GM18867 (cell line): ENCODE measurements at regions not wholly inside any gene's neighbourhood (a gene's known extent, or its start where the extent isn't known, plus 50 kb on each side); places are given as distances from the start of the nearest gene placed in this dataset.

Experiments
- ATAC-seq: cut with Tn5 transposase; IDR thresholded peaks from one replicate; pipeline ENCODE4 v1.9.1; 2021; ENCODE audit warnings: mild to moderate bottlenecking, moderate library complexity; ENCODE audit not compliant: unreplicated experiment

DNA sequence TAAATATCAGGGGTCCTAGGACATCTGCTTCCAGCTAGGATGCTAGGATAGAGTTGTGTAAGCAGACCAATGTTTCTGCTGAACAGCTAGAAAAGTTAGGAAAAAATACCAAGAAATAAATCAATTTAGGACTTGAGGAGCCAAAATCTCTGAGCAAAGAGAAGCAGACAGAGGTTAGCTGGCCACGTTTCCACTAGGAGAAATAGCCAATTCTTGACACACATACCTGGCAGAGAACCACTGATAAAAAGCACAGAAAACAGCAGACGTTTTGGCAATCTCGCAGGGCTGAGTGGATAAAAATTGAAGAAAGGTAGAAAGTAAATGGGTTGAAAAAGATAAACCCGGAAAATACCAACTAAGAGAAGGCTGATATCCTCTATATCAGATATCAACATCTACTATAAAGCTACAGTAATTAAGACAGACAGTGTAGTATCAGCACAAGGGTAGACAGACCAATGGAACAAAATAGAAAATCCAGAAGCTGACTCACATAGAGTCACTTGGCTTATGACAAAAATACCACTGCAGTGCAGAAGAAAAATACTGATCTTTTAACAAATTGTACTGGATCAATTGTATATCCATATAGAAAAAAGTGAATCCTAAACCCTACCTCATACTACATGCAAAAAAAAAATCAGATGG lies 306.1 kb upstream of the KLHL29 start:
- no peak for ATAC-seq

DNA sequence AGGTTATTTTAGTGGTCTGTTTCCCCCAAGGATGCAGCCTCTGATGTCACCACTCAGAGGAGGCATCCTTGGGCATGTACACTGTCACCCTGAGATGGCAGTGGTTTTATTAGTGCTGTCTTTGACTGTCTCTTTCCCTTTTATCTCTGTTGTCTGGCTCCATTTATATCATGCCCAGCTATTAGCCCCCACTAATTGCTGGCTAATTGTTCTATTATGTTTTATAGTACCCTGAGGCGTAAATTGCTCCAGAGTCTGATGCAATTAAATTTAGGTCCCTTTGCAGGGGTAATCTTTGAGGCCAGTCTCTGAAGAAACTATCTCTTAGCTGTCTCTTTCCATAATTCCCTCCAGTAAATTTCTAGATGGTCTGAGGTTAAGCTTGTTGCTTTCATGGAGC lies 301.0 kb upstream of the KLHL29 start:
- no peak for ATAC-seq

DNA sequence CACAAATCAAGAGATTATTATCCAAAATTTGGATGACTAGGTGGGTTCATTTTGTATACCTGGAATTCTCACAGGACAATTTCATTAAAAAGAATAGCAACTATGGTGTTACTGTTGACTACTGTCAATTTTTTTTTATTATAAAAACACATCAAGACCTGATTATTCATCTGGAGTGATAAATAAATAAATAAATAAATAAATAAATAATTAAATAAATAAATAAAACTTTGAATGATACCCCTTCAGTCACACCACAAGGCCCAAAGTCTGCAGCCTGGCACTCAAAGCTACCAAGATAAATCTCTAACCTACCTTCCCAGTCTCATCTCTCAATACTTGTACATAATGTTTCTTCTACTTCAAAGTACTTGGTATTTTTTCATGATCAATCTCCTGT lies 294.0 kb upstream of the KLHL29 start:
- no peak for ATAC-seq

DNA sequence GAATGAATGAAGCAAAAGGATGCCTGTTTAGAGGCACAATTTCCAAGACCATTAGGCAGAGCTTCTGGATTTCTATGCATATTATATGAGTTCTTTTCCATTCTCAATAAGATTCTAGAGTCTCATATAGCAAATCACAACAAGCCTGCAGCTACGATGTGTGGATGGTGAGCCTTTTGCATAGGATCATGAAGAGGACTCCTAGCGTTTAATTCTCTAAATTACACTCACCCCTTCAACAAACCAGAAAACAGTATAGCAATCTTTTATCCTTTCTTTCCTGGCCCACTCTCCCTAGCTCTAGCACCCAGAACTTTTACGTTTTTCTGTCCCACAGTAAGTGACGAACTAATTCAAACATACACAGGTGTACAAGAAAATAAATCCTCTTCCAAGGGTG lies 293.1 kb upstream of the KLHL29 start:
- ATAC-seq = no peak

DNA sequence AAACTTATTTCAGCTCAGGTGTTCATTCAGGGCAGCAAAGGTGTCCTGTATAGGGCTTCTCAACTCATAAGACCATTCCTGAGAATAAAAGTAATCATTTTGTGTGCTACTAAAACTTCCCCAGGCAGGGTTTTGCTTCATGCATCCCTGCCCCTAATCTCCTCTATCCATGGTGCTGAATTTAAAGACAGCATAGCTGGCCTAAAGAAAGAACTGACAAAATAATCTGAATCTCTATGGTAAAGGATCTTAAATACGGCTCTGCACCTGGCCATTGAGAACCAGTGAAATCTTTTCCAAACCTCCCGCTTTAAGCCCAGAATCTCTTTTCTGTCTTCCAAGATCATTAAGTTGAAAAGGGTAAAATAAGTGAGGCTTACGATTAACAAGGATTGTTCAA lies 292.1 kb upstream of the KLHL29 start:
- ATAC-seq = no peak

DNA sequence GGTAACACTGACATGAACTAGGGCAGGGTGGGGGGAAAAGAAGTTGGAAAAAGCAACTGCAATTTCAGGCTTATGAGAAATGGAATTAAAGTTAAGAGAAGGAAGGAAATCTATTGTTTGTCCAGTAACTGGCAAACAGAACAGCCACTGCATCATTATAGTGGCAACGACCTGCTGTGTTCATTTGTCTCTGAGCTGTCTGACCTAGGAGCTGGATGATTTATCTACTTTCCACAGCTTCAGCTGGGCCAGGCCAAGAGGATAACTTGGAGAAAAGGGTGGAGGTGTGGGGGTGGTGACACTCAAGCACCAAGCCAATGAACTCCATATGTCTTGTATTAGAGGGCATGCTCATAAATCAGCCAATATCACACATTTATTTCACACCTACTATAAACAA lies 291.5 kb upstream of the KLHL29 start:
- no peak for ATAC-seq

DNA sequence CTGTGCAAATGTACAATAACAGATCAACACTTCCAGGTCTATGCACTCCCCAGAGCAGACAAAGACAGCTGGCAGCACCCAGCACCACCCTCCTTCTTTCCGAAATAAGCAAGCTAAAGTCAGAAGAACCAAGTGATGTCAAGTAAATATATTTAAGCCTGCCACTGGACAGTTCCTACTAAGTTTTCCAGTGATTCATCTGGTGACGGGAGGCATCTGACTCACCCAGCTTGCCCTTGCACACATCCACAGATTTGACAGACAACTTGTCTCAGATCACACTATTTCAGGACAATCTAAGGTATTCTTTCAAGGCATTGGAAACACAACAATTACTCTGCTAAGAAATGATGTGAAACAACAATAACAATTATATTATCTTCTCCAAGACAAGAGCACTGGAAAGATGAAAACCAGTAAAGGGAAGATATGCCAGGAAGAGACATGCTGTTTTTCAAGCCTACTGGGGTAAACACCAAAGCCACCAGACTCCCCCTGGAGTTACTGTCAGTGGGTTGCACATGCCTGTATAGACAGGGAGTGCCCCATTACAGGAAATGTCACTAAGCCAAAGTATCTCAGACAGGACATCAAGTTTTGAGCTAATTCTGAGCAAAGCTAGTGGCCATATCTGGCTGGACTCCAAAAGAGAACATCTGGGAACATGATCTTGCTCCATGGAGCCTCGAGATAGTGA lies 287.9 kb upstream of the KLHL29 start:
- ATAC-seq = no peak

DNA sequence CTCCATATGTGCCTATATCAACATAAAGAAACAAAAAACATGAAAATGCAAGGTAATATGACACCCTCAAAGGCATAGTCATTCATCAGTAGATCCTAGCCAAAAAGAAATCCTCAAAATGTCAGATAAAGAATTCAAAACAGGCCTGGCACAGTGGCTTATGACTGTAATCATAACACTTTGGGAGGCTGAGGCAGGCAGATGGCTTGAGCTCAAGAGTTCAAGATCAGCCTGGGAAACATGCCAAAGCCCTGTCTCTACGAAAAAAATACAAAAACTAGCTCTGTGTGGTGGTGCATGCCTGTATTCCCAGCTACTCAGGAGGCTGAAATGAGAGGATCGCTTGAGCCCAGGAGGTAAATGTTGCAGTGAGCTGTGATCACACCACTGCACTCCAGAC lies 284.6 kb upstream of the KLHL29 start:
- no peak for ATAC-seq

DNA sequence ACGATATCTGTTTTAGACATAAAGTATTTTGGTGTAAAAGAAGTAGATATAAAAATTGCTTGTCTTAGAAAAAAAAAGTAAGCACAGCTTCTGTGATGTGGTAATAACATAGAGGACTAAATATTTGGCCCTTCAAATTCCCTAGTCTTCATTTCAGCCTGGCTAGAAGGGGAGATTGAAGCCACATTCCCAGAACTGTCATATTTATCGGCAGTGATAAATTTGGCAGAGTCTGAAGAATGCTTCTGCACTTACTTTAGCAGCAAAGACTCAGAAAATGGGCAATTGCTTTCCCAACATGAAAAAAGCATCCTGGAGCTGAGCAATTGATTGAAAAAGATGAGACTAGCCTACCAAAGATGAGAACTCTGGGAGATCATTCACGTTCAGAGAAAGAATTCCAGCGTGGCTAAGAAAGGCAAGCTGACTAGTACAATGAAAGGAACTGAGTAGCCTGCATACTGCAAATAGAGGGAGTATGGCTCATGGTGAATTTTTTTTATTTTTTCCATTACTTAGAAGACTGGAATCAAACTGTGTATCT lies 278.7 kb upstream of the KLHL29 start:
- no peak for ATAC-seq

DNA sequence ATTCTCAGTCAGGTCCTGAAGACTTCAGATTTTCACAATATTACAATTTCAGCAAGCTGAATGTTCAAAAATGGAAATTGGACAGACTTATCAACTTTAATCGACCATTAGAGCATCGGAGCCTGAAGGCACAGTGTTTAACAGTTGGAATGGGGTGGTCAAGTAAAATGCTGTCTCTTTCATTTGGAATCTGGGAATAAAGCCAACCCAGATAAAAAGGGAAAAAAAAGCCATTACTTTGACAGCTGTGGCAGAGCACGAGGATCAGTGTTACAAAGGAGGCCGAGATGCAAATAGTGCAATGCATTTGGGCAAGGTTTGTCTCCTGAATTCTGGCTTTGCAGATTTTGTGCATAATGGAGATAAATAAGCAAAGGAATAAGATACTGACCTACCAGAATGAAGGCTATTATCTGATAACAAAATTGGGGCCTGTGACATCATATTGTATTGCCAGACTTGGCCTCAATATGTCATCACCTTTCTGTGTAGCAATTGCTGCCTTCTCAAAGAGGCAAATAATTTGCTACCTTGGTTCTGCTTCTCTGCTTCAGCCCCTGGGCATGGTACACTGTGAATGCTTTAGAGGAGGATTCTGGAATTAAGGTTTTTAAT lies 277.5 kb upstream of the KLHL29 start:
- ATAC-seq = no peak

DNA sequence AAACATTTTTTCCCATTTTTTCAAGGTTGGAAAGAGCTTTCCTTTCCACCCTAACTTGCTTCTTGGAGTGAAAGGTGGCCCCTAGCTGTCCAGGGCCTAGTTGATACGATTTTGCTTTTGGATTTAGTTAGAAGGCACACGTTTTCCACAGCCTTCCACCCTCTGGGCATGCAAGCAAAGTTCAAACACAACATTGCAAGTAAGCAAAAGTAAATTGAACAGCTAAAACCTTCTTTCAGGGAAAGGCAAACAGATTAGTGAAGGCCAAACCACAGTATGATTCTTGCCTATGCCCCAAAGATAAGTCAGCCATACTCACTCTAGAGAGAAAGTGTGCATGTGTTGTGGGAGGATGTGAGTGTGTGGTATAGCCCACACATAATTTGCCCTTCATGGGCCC lies 273.7 kb upstream of the KLHL29 start:
- ATAC-seq = no peak

DNA sequence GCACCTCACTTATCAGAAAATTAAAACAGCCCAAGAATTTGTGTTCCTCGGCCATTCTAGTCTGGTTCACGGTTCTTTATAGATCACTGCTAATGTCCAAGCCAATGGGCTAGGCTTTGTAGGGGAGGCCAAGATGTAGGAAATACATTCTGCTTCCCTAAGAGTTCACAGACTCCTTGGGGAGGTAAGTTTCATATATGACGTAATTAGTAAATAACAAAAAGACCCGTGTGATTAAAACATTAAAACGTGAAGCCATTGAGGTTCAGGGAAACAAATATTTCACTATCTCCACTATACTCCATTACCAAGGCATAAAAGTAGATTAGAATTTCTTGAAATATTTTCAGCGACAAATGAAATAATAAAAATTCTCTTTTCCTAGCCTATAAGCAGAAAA lies 272.5 kb upstream of the KLHL29 start:
- ATAC-seq = no peak

DNA sequence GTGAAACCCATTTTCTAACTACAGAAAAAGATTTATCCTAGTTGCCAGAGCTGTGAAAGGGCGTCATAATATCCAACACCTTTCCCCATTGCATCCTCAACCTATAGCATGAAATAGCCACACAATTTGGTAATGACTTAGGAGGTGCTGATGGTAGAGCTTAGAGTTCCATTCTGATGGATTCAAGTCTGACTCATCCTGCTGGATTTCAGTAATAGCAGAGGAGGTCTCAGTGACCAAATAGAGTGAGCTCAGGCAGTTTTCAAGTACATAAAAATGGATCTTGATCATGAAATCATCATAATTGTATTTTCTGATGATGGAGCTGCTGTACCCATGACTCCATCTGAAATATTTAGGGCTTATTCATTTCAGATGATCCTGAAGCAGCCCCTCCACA lies 270.7 kb upstream of the KLHL29 start:
- ATAC-seq = no peak

DNA sequence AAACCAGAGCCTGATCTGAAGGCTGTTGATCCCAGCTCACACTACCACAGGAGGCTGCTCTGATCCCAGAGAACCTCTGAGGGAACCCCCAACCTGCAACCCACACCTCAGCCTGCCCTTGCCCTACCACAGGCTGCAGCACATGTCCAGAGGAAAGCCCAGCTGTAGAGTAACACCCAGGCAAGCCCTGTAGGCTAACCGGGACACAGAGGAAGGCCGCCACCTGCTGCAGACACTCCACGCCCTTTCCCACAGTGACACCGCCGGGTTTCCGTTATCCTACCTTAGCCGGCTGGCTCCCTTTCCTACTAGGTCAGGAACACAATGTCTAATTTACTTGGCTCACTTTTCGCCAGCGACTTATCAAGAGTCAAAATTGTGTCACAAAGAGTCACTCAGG lies 266.7 kb upstream of the KLHL29 start:
- no peak for ATAC-seq

DNA sequence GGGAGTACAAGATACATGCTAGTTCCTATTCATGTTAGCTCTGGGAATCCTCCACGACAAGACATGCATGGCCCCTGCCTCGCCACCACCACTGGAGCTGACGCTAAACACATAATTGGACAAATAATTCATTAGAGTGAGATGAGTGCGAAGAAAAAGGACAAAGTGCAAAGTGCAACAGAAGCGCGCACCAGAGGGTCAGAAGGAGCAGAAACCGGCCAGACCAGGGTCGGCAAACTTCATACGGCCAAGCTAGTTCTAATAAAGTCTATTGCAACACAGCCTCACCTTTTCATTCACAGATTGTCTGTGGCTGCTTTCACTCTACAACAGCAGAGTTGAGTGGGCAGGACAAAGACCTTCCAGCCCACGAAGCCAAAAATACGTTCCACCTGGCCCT lies 266.1 kb upstream of the KLHL29 start:
- no peak for ATAC-seq

DNA sequence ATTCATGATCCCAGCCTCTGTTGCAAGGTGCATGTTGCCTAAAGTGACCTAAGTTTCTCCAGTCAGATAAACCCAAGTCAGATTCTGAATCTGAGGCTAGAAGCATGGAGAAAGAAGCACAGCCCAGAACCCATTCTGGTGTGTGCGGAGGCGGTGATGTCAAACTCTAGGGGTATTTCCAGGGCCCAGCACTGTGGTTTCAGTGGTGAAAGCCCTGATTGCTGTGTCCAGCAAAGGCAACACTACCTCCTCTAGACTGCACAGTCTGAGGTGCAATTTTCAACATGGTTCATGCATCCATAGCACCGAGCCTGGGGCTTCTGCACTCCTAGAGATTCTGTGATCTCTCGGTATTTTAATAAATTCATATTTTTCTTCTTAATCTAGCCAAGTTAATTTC lies 264.8 kb upstream of the KLHL29 start:
- no peak for ATAC-seq

DNA sequence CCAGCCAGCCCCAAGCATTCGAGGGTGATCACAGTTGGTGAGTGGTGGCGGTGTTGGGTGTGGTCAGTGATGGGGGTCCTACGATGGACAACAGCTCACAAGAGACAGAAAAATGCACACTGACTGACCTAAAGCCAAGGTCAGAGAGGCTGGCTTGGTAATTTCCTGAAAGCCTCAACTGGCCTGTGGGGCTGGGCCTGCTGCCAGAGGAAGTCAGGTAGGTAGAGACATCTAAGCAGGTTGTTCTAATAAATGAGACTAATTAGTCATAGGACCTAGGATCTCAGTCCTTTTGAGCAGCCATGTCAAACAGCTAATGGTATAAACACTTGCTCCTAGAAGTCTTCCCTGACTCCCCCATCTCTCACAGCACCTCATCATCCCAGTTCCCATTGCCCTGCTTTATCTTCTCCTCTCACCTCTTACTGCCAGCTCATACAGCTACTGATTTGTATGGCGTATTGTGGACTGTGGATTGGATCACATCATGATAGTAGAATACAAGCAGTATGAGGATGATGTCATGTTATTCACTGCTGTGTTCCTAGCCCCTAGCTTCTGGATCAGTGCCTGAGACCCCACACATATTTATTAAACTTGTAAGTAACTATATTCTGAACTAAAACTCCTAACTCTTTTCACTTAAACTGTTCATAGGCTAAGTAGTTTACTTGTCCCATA lies 262.9 kb upstream of the KLHL29 start:
- ATAC-seq = no peak

DNA sequence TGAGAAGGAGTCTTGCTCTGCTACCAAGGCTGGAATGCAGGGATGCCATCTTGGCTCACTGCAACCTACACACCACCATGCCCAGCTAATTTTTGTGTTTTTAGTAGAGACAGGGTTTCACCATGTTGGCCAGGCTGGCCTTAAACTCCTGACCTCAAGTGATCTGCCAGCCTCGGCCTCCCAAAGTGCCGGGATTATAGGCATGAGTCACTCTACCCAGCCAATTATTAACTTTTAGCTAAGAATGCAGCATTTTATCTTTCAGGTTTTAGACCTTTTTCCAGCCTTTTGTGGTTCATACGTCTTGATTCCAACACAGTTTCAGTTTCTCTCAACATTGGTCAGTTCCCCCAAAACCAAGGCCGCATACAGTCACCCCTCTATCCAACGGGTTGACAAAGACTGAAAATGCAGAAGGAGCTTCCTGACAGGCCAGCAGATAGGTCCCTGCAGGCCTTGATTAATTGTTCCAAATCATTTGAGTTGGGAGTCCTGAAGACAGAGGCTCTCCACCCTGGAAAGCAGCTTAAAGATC lies 262.2 kb upstream of the KLHL29 start:
- ATAC-seq = no peak

DNA sequence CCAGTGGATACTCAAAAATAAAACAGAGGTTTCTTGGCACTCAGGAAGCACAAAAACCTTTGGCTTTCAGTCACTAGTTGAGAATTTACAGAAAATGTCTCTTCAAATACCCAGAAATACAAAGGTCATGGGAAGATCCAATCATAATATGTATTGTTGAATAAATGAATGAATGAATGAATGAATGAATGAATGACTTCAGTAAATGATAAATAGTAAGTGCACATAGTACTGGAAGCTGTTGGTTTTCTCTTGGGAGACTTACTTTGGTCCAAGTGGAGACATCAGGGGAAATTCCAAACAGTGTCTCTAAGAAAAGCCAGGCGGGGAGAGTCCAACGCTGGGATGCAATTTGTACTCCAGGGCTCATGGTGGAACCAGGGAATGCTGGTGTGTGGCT lies 261.3 kb upstream of the KLHL29 start:
- no peak for ATAC-seq

DNA sequence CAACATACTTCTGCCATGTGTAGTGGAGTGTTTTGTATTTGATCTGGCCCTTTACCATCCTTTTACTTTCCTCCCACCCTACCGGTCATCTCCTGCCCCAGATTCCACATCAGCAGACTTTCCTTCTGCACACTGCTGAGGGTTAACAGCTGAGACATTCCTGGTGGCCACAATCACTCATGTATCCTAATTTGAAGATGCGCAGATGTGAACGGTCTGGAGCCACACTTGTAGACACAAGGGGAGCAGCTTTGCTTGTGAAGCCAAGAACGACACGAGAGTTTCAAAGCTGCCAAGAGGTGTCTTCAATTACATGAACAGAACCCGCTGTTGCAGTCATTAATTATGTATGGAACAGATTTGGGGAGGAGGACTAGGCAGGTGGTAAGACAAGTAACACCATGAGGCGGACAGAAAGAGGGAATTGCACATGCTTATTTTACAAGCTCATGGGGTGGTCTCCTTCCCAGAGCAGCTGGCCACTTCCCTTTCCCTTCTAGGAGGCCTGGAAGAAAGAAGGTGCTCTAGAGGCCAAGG lies 260.7 kb upstream of the KLHL29 start:
- no peak for ATAC-seq

DNA sequence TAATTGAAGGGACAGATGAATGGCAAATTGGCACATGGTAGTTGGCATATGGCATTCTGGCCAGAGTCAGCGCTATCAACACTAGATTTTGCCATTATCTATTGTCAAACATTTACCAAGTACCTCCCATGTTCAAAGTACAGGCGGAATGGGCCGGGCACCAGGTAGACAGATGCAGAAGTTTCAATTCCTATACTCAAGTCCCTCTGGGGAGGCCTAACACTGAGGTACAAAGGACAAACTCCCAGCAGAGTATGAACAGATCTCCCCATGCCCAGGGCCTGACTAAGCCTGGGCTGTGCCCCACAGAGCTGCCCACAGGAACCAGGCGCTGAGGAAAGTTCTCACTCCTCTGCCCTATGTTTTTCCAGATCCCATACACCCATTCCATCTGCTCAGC lies 257.5 kb upstream of the KLHL29 start:
- ATAC-seq = no peak
